ENCODE measurements at regions not wholly inside any gene's neighbourhood (a gene's known extent, or its start where the extent isn't known, plus 50 kb on each side); places are given as distances from the start of the nearest gene placed in this dataset.

- H3K27me3 ChIP-seq: peaks cover 11% of the 10 kb centered on the region
- no peak overlapping the region for H3K4me3 ChIP-seq (ENCODE audit: low read depth, low read length)
- no peak for DNase-seq
- H3K9me3 ChIP-seq: no peaks in the 10 kb centered on the region
- H3K36me3 ChIP-seq: no peaks in the 10 kb centered on the region
- TF ChIP-seq, protein P1, sequence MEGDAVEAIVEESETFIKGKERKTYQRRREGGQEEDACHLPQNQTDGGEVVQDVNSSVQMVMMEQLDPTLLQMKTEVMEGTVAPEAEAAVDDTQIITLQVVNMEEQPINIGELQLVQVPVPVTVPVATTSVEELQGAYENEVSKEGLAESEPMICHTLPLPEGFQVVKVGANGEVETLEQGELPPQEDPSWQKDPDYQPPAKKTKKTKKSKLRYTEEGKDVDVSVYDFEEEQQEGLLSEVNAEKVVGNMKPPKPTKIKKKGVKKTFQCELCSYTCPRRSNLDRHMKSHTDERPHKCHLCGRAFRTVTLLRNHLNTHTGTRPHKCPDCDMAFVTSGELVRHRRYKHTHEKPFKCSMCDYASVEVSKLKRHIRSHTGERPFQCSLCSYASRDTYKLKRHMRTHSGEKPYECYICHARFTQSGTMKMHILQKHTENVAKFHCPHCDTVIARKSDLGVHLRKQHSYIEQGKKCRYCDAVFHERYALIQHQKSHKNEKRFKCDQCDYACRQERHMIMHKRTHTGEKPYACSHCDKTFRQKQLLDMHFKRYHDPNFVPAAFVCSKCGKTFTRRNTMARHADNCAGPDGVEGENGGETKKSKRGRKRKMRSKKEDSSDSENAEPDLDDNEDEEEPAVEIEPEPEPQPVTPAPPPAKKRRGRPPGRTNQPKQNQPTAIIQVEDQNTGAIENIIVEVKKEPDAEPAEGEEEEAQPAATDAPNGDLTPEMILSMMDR (IDR thresholded peaks at IDR 0.05; ENCODE audit: low read depth, low read length): no peak
- H3K4me1 ChIP-seq: no peaks in the 10 kb centered on the region
Observed at GRCh38 chr7:121576148-121576917, 180.2 kb upstream of the FAM3C start.

GRCh38 chr7:121575194-121575765 is 179.2 kb upstream of the FAM3C start:
- no peak overlapping the region for H3K4me3 ChIP-seq (ENCODE audit: low read depth, low read length)
- TF ChIP-seq, protein P1 (IDR thresholded peaks at IDR 0.05; ENCODE audit: low read depth, low read length): no peak
- H3K27me3 ChIP-seq: peaks cover 7% of the 10 kb centered on the region
- H3K4me1 ChIP-seq: no peaks in the 10 kb centered on the region
- no peaks in the 10 kb centered on the region for H3K9me3 ChIP-seq
- no peaks in the 10 kb centered on the region for H3K36me3 ChIP-seq
- DNase-seq: no peak

GRCh38 chr7:121574109-121574508 is 178.0 kb upstream of the FAM3C start:
- DNase-seq: no peak
- Histone ChIP-seq H3K4me3 (ENCODE audit: low read depth, low read length) (no peak overlapping the region), H3K36me3 (no peaks in the 10 kb centered on the region), H3K9me3 (no peaks in the 10 kb centered on the region), H3K27me3 (peaks cover 7% of the 10 kb centered on the region), H3K4me1 (no peaks in the 10 kb centered on the region)
- TF ChIP-seq, protein P1 (IDR thresholded peaks at IDR 0.05; ENCODE audit: low read depth, low read length): no peak

GRCh38 chr7:121572615-121573014 is 176.5 kb upstream of the FAM3C start:
- H3K4me3 ChIP-seq (ENCODE audit: low read depth, low read length): no peak overlapping the region
- DNase-seq: no peak
- TF ChIP-seq, protein P1 (IDR thresholded peaks at IDR 0.05; ENCODE audit: low read depth, low read length): no peak
- no peaks in the 10 kb centered on the region for H3K9me3 ChIP-seq
- peaks cover 7% of the 10 kb centered on the region for H3K27me3 ChIP-seq
- no peaks in the 10 kb centered on the region for H3K36me3 ChIP-seq
- H3K4me1 ChIP-seq: no peaks in the 10 kb centered on the region

DNA sequence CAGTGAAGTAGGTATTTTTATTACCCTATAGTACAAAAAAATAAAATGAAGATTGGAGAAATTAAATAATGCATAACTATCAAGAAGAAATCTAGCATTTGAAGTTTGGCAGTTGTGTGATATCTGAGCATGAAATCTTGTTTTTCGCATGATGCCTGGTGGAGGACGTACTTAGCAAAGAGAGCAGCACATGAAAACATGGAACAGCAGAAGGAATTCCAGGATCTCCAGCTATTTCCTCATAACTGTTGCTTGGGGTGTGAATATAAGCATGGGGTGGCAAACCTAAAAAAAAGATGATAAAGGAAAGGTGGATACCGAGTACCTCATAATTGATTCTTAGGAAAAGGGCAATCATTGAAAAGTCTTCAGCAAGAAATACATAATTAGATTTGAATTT is 174.3 kb upstream of the FAM3C start:
- no peaks in the 10 kb centered on the region for H3K9me3 ChIP-seq
- DNase-seq: no peak
- no peaks in the 10 kb centered on the region for H3K36me3 ChIP-seq
- H3K4me1 ChIP-seq: no peaks in the 10 kb centered on the region
- H3K27me3 ChIP-seq: no peaks in the 10 kb centered on the region
- TF ChIP-seq, protein P1 (IDR thresholded peaks at IDR 0.05; ENCODE audit: low read depth, low read length): no peak
- H3K4me3 ChIP-seq (ENCODE audit: low read depth, low read length): no peak overlapping the region

GRCh38 chr7:121563177-121563576 is 167.1 kb upstream of the FAM3C start:
- no peaks in the 10 kb centered on the region for H3K27me3 ChIP-seq
- TF ChIP-seq, protein P1 (IDR thresholded peaks at IDR 0.05; ENCODE audit: low read depth, low read length): peak; percentile 21; the same call in 1 of the 2 replicates
- DNase-seq: no peak
- no peaks in the 10 kb centered on the region for H3K9me3 ChIP-seq
- H3K4me3 ChIP-seq (ENCODE audit: low read depth, low read length): no peak overlapping the region
- H3K36me3 ChIP-seq: no peaks in the 10 kb centered on the region
- H3K4me1 ChIP-seq: no peaks in the 10 kb centered on the region

Measured in BE2C (cell line).